GM19238 (cell line): ENCODE measurements at regions not wholly inside any gene's neighbourhood (a gene's known extent, or its start where the extent isn't known, plus 50 kb on each side); places are given as distances from the start of the nearest gene placed in this dataset.
"Not testable (repeated sequence)": the region's sequence is repeated elsewhere in the genome, so short reads cannot be mapped to it uniquely, and the experiment has no call there.

ENCODE experiments used
- DNase-seq: peaks from one replicate; pipeline ENCODE4 v3.0.0; 2011; ENCODE audit warnings: low spot score; ENCODE audit not compliant: insufficient read length

- DNase-seq: no peak
Measured at GRCh38 chr3:22735373-22735772, 467.8 kb upstream of the UBE2E2 start.

GRCh38 chr3:22743386-22743785 is 459.7 kb upstream of the UBE2E2 start:
- not testable (repeated sequence) for DNase-seq

DNA sequence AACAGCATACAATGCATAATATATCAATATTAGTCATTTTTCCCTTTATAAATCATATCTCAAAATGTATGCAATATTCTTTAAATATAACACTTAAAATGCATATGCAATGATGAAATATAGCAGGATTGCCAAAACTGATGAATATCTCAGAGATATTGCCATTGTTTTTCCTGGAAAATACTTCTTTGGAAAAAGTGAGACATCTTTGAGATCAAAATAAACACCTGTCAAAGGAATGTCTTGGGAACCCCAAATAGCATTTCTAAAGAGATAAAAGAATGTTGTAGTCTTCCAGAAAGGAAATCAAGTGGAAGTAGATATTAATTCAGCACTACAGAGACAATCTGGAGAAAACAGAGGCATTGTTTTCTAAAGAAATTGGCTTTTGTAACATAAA is 457.8 kb upstream of the UBE2E2 start:
- DNase-seq: no peak

- DNase-seq: no peak
Measured at GRCh38 chr3:22746221-22746620, 456.9 kb upstream of the UBE2E2 start.

GRCh38 chr3:22748453-22749045 is 454.6 kb upstream of the UBE2E2 start:
- DNase-seq: no peak

- no peak for DNase-seq
Measured at GRCh38 chr3:22759636-22760310, 443.4 kb upstream of the UBE2E2 start.

DNA sequence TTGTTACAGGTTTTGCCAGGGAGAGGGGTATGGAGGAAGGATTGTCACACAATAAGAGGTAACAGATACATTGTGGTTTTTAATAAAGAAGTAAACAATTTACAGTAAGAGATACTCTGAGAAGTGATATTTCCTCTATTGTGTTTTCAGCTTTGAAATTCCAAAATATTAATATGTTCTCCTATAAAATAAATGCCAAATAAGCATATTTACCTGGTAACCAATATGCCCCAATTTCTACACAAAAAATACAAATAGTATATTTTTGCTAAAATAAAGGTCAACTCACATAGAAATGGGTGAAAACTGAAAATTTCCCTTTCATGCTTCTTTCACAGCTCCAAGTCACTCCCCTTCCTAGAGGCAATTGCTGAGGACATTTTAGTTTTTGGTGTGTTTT is 437.4 kb upstream of the UBE2E2 start:
- no peak for DNase-seq

DNA sequence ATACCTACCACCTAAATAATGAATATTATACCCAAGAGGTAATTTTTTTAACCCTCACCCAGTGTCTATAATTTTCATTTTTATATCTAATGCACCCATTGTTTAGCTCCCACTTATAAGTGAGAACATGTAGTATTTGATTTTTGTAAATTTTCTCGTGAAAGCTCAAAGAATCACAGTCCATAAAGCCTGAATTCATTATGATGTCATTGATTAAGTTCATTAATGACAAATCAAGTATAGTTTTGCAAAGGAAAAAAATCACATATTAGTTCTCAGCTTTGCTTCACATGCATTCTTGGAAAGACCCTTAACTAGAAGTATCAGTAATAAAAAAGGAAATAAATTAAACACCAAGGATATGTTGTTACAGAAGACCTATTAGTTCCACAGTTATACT is 425.3 kb upstream of the UBE2E2 start:
- no peak for DNase-seq

DNA sequence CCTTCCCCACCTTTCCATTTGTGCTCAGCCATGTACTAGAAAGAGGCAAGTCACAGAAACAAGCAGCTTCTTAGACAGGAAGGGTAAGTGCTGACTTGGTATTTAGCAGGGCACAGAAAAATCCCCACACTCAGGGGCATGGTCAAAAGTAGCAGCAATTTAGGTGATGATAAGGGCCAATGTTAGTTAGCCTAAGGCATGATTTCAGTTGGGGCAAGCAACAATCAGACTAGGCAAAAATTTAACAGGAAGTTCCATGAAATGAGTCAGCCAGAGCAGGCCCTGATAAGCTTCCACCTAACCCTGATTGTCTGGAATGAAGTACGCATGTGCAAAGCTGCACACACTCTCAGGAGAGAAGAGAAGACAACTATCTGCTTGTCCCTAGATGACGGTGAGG is 423.4 kb upstream of the UBE2E2 start:
- DNase-seq: no peak

- no peak for DNase-seq
Measured at GRCh38 chr3:22792533-22792932, 410.6 kb upstream of the UBE2E2 start.

DNA sequence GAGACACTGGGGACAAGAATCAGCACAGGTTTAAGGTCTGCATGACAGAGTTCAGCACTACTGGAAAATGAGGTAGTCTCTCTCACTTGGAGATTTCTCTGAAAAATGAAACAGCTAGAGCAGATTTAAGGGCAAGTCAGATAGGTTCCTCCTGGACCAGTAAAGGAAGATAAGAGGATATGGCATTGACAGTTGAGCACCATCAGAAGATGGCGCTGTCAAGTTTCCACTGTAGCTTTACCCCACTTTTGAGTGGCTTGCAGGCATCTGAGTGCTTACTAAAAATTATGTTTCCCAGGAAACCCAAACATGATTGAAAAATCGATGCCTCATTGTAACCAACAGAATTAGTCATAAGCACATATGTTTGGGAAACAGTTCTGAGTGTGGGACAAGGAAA is 407.2 kb upstream of the UBE2E2 start:
- no peak for DNase-seq

DNA sequence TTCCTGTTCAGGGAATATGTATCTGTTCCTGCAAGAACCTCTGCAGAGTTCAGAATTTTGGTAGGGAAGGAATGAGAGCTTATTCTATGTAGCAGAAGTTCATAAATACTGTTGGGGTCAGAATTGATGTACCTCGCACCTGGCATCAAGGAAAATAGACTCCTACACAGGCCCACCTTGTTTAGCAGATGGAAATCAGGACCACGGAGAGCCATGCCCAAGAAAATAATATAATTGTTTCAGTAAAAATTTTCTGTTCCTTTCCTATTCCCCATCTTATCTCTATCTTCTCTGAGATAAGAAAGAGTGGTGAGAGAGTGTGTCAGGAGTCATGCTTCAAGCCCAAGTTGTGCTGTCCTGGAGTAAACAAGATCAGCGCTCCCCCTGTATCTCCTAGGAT is 404.7 kb upstream of the UBE2E2 start:
- DNase-seq: no peak

- DNase-seq: no peak
Measured at GRCh38 chr3:22819209-22819608, 383.9 kb upstream of the UBE2E2 start.

GRCh38 chr3:22835041-22835440 is 368.1 kb upstream of the UBE2E2 start:
- DNase-seq: no peak

- no peak for DNase-seq
Measured at GRCh38 chr3:22836131-22836530, 367.0 kb upstream of the UBE2E2 start.

- DNase-seq: no peak
Measured at GRCh38 chr3:22843854-22844253, 359.3 kb upstream of the UBE2E2 start.

- no peak for DNase-seq
Measured at GRCh38 chr3:22846566-22846965, 356.6 kb upstream of the UBE2E2 start.

GRCh38 chr3:22849583-22849982 is 353.5 kb upstream of the UBE2E2 start:
- DNase-seq: not testable (repeated sequence)

GRCh38 chr3:22856811-22857210 is 346.3 kb upstream of the UBE2E2 start:
- DNase-seq: no peak

DNA sequence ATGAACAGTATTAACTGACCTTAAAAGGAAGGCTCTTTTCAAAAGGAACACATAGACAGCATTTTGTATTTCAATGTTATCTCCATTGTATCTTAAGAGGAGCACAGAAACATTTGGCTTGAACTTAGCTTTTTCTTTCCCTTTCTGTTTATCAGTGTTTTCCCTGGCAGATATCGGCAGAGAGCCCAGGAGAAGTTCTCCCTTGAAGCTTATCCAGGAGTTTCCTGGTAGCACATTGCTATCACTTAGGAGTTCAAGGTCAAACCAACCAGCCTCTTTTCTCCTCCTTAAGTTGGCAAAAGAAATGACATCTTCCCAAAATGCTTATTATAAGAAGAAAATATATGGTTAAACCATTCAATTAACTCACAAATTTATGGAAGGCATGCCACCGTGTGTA is 344.6 kb upstream of the UBE2E2 start:
- DNase-seq: no peak

DNA sequence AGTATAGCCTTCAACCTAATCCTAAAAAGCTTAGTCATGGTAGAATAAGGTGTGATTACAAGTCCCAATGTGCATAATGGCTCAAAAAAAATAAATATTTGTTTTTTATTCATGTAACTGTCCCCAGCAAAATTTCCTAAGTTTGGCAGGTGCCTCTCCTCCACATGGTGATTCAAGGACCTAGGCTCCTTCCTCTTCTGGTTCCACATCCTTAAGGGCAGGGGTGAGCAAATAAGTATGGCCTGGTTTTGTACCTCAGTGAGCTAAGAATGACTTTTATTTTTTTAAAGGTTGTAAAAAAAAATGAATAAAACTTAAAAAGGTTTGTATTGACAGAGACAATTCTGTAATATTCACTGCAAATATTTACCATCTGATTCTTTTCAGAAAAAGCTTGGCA is 343.5 kb upstream of the UBE2E2 start:
- no peak for DNase-seq

DNA sequence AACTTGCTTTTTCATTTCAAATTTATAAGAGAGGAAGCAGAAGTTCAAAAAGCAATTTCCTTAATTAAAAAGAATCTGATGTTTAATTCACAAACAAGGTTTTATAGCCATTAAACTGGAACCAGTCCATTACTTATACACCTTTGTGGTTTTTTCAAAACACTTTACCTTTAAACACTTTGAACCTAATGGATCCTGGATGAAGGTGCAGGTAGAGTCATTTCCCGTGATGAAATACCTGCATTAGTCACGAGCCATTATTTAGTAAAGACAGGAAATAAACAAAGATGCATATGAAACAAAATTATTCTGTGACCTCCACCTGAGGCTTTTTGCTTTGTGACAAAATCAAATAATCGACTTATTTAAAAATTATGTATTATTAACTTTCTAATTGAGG is 341.7 kb upstream of the UBE2E2 start:
- no peak for DNase-seq

DNA sequence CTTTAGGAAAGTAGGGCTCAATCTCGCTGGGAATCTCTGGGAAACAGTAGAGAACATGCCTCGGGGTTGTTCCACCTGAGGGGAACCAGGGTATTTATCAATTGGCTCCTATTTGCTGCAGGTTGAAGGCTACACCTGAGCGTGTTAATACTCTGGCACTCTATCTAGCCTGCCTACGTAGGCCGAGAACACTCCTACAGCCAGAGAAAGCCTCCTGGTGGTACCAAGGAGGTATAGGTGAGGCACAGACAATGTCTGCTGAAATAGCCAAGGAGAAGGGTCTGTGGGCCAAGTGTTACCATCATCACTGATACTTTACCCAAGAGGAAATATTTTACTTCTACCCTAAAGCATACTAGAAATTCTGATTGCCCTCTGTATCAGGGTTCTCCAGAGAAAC is 341.0 kb upstream of the UBE2E2 start:
- no peak for DNase-seq

DNA sequence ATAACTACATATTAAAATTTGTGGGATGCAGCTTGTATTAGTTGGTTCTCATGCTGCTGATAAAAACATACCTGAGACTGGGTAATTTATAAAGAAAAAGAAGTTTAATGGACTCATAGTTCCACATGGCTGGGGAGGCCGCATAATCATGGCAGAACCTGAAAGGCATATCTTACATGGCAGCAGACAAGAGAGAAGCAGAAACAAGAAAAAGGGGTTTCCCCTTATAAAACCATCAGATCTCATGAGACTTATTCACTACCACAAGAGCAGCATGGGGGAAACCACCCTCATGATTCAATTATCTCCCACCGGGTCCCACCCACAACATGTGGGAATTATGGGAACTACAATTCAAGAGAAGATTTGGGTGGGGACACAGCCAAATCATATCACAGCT is 320.3 kb upstream of the UBE2E2 start:
- DNase-seq: not testable (repeated sequence)
